ENCODE measurements at regions not wholly inside any gene's neighbourhood (a gene's known extent, or its start where the extent isn't known, plus 50 kb on each side); places are given as distances from the start of the nearest gene placed in this dataset.

- TF ChIP-seq SIN3A (IDR thresholded peaks at IDR 0.05; ENCODE audit: borderline replicate concordance, insufficient read depth, low read length) (no peak), POLR2AphosphoS5 (IDR thresholded peaks at IDR 0.05; ENCODE audit: low read depth, low read length) (no peak), REST (IDR thresholded peaks at IDR 0.05; ENCODE audit: insufficient read depth in 1 of 2, low read depth in 2 of 2, low read length in 2 of 2) (no peak), TAF1 (IDR thresholded peaks at IDR 0.05; ENCODE audit: borderline replicate concordance, insufficient read depth, low read length) (no peak), FOXP2 (optimal IDR thresholded peaks at IDR 0.05; ENCODE audit: borderline replicate concordance, extremely low read depth, extremely low read length, insufficient read depth) (no peak)
These were observed 483.4 kb upstream of the KIF2A start for GRCh38 chr5:61822584-61822983.

Data from PFSK-1 (cell line).